GM23338 (cell line): ENCODE measurements at regions not wholly inside any gene's neighbourhood (a gene's known extent, or its start where the extent isn't known, plus 50 kb on each side); places are given as distances from the start of the nearest gene placed in this dataset.

ENCODE experiments used
- ATAC-seq: fragments of 200-7000 bp; cut with Tn5 transposase; 3 replicates; pipeline ENCODE4 v1.9.1; 2020
- DNase-seq: peaks from one replicate; pipeline ENCODE4 v3.0.0-alpha.2; 2015; ENCODE audit warnings: low spot score
- H2AFZ ChIP-seq: fragments of 200-600 bp; sonication (generic); 2 replicates; pipeline ENCODE4 v1.8.0; 2016; ENCODE audit warnings: antibody characterized with exemption, mild to moderate bottlenecking, moderate library complexity
- H3F3A ChIP-seq: fragments of 200-600 bp; sonication (generic); replicated peaks from 2 replicates; pipeline ENCODE4 v1.8.0; 2017; ENCODE audit warnings: antibody characterized with exemption, mixed run types, low read depth
- H3K27ac ChIP-seq: fragments of 200-600 bp; sonication (generic); 2 replicates; pipeline ENCODE4 v1.6.1; 2016; ENCODE audit warnings: low read depth
- H3K27me3 ChIP-seq: fragments of 200-600 bp; sonication (generic); 2 replicates; pipeline ENCODE4 v1.8.0; 2016; ENCODE audit warnings: mild to moderate bottlenecking, mixed run types, moderate library complexity; ENCODE audit not compliant: insufficient read depth
- H3K36me3 ChIP-seq: fragments of 200-600 bp; sonication (generic); 2 replicates; pipeline ENCODE4 v1.8.0; 2016; ENCODE audit warnings: mild to moderate bottlenecking; ENCODE audit not compliant: insufficient read depth
- H3K4me1 ChIP-seq: fragments of 200-600 bp; sonication (generic); 2 replicates; pipeline ENCODE4 v1.8.0; 2016; ENCODE audit warnings: mild to moderate bottlenecking, moderate library complexity; ENCODE audit not compliant: insufficient read depth
- H3K4me2 ChIP-seq: fragments of 200-600 bp; sonication (generic); 2 replicates; pipeline ENCODE4 v1.7.1; 2017; ENCODE audit warnings: mixed run types
- H3K4me3 ChIP-seq: fragments of 200-600 bp; sonication (generic); 2 replicates; pipeline ENCODE4 v1.6.1; 2016; ENCODE audit warnings: mixed run types
- H3K79me2 ChIP-seq: fragments of 200-600 bp; sonication (generic); replicated peaks from 2 replicates; pipeline ENCODE4 v1.8.0; 2017; ENCODE audit warnings: mild to moderate bottlenecking; ENCODE audit not compliant: insufficient read depth
- H3K9me2 ChIP-seq: fragments of 200-600 bp; sonication (generic); 2 replicates; pipeline ENCODE4 v1.8.0; 2017; ENCODE audit not compliant: insufficient read depth
- H4K20me1 ChIP-seq: fragments of 200-600 bp; sonication (generic); replicated peaks from 2 replicates; pipeline ENCODE4 v1.8.0; 2017; ENCODE audit warnings: mild to moderate bottlenecking; ENCODE audit not compliant: insufficient read depth
- H3K27ac Mint-ChIP-seq: 2 replicates; pipeline ENCODE4 v1.8.0; 2020; ENCODE audit warnings: inconsistent platforms, mild to moderate bottlenecking, moderate library complexity, mixed read lengths
- H3K27me3 Mint-ChIP-seq: 3 replicates; pipeline ENCODE4 v1.8.0; 2022; ENCODE audit warnings: low read depth, mild to moderate bottlenecking, moderate library complexity, mixed read lengths, inconsistent platforms; ENCODE audit not compliant: insufficient read depth, poor library complexity
- H3K36me3 Mint-ChIP-seq: 3 replicates; pipeline ENCODE4 v1.8.0; 2021; ENCODE audit warnings: low read depth, mild to moderate bottlenecking, inconsistent platforms, moderate library complexity, mixed read lengths
- H3K4me1 Mint-ChIP-seq: 3 replicates; pipeline ENCODE4 v1.8.0; 2020; ENCODE audit warnings: mild to moderate bottlenecking, inconsistent platforms, mixed read lengths
- H3K4me3 Mint-ChIP-seq: 3 replicates; pipeline ENCODE4 v1.8.0; 2021; ENCODE audit warnings: moderate library complexity, mild to moderate bottlenecking, inconsistent platforms, mixed read lengths
- H3K9me3 Mint-ChIP-seq: 3 replicates; pipeline ENCODE4 v1.8.0; 2020; ENCODE audit warnings: moderate library complexity, mild to moderate bottlenecking, inconsistent platforms, mixed read lengths
- CREB1 ChIP-seq: fragments of 250-450 bp; sonication (Bioruptor Pico); IDR thresholded peaks from 2 replicates; pipeline ENCODE4 v1.5.0; 2020; ENCODE audit warnings: low read depth, mild to moderate bottlenecking, moderate library complexity
- EZH2 ChIP-seq: fragments of 200-600 bp; sonication (generic); IDR thresholded peaks from one replicate; pipeline ENCODE4 v1.8.0; 2017; ENCODE audit warnings: antibody characterized with exemption, mild to moderate bottlenecking, low read depth; ENCODE audit not compliant: unreplicated experiment
- EZH2phosphoT487 ChIP-seq: fragments of 200-600 bp; sonication (generic); IDR thresholded peaks from one replicate; pipeline ENCODE4 v1.8.1; 2018; ENCODE audit warnings: antibody characterized with exemption; ENCODE audit not compliant: unreplicated experiment
- JUNB ChIP-seq: IDR thresholded peaks from one replicate; pipeline ENCODE4 v1.6.1; 2016; ENCODE audit warnings: antibody characterized with exemption; ENCODE audit not compliant: unreplicated experiment
- NANOG ChIP-seq: IDR thresholded peaks from 2 replicates; pipeline ENCODE4 v1.6.1; 2016; ENCODE audit warnings: antibody characterized with exemption, borderline replicate concordance
- POLR2AphosphoS5 ChIP-seq: IDR thresholded peaks from 2 replicates; pipeline ENCODE4 v1.6.1; 2016; ENCODE audit warnings: antibody characterized with exemption, low read depth
- STAT1 ChIP-seq: IDR thresholded peaks from one replicate; pipeline ENCODE4 v1.6.1; 2016; ENCODE audit warnings: antibody characterized with exemption; ENCODE audit not compliant: unreplicated experiment
- ZNF331 ChIP-seq: fragments of 250-450 bp; sonication (Bioruptor Pico); IDR thresholded peaks from 2 replicates; pipeline ENCODE4 v1.5.0; 2020; ENCODE audit warnings: low read depth, mild to moderate bottlenecking, moderate library complexity
- TF ChIP-seq, protein P1 (sequence below): IDR thresholded peaks from 2 replicates; pipeline ENCODE4 v1.6.1; 2016; ENCODE audit warnings: antibody characterized with exemption
- TF ChIP-seq, protein P2 (sequence below): fragments of 250-450 bp; sonication (Bioruptor Pico); IDR thresholded peaks from 2 replicates; pipeline ENCODE4 v1.5.0; 2020; ENCODE audit warnings: mild to moderate bottlenecking, moderate library complexity
- TF ChIP-seq, protein P3 (sequence below), 2 experiments: fragments of 200-600 bp in 1 of 2; sonication (generic) in 1 of 2; conservative IDR thresholded peaks; 2 replicates each; pipeline versions ENCODE4 v1.5.1 to v1.6.1; 2016 to 2017; ENCODE audit warnings: antibody characterized with exemption in 2 of 2, low read depth in 2 of 2, mild to moderate bottlenecking in 2 of 2, moderate library complexity in 1 of 2

DNA sequence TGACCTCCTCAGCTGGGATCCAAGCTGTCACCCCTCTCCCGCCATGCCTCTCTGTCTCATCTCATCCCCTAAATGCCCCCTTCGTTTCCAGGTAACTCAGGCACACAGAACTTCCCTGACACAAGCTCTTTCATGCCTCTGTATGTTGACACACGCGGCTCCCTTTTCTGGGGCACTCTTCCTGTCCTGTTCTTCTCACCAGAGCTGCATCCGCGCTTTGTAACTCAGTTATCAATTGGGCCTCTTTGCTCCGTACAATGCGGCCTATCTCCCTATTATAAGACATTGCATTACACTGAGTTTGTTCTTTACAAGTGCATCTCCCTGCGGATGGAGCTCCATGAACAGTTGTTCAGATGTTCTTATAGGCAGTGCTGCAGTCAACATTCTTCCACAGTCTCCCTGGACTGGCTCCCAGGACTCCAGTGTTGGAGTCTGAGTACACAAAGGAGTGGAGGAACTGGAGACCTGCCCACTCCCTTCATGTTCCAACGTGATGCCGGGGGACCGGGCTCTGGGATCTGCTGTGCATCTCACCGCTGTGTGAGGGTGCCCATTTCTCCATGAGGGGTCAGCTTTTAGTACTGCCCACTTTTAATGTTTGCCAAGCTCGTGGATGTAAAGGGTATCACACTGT is 56.9 kb upstream of the TNS3 start:
- Histone ChIP-seq H3K4me1 (peaks cover 24% of the 10 kb centered on the region), H3K36me3 (no peaks in the 10 kb centered on the region), H3K79me2 (no peaks in the 10 kb centered on the region), H3K27ac (no peak overlapping the region), H2AFZ (no peak overlapping the region), H3F3A (no peaks in the 10 kb centered on the region), H4K20me1 (no peaks in the 10 kb centered on the region; the same call in 1 of the 2 replicates), H3K4me2 (no peak overlapping the region), H3K4me3 (no peak overlapping the region), H3K27me3 (no peaks in the 10 kb centered on the region), H3K9me2 (no peaks in the 10 kb centered on the region)
- Mint-ChIP-seq H3K9me3 (peaks cover 8% of the 10 kb centered on the region; the same call in 2 of the 3 replicates), H3K4me3 (no peak overlapping the region), H3K36me3 (peaks cover 4% of the 10 kb centered on the region; the same call in 2 of the 3 replicates), H3K27ac (no peak overlapping the region), H3K4me1 (peaks cover 35% of the 10 kb centered on the region), H3K27me3 (peaks cover 8% of the 10 kb centered on the region)
- TF ChIP-seq CREB1 (CRISPR knock-in tag): no peak
- no peak for TF ChIP-seq NANOG
- TF ChIP-seq, protein P1, sequence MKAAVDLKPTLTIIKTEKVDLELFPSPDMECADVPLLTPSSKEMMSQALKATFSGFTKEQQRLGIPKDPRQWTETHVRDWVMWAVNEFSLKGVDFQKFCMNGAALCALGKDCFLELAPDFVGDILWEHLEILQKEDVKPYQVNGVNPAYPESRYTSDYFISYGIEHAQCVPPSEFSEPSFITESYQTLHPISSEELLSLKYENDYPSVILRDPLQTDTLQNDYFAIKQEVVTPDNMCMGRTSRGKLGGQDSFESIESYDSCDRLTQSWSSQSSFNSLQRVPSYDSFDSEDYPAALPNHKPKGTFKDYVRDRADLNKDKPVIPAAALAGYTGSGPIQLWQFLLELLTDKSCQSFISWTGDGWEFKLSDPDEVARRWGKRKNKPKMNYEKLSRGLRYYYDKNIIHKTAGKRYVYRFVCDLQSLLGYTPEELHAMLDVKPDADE: no peak
- no peak for TF ChIP-seq POLR2AphosphoS5
- no peak for TF ChIP-seq STAT1
- no peak for TF ChIP-seq EZH2
- TF ChIP-seq, protein P2, sequence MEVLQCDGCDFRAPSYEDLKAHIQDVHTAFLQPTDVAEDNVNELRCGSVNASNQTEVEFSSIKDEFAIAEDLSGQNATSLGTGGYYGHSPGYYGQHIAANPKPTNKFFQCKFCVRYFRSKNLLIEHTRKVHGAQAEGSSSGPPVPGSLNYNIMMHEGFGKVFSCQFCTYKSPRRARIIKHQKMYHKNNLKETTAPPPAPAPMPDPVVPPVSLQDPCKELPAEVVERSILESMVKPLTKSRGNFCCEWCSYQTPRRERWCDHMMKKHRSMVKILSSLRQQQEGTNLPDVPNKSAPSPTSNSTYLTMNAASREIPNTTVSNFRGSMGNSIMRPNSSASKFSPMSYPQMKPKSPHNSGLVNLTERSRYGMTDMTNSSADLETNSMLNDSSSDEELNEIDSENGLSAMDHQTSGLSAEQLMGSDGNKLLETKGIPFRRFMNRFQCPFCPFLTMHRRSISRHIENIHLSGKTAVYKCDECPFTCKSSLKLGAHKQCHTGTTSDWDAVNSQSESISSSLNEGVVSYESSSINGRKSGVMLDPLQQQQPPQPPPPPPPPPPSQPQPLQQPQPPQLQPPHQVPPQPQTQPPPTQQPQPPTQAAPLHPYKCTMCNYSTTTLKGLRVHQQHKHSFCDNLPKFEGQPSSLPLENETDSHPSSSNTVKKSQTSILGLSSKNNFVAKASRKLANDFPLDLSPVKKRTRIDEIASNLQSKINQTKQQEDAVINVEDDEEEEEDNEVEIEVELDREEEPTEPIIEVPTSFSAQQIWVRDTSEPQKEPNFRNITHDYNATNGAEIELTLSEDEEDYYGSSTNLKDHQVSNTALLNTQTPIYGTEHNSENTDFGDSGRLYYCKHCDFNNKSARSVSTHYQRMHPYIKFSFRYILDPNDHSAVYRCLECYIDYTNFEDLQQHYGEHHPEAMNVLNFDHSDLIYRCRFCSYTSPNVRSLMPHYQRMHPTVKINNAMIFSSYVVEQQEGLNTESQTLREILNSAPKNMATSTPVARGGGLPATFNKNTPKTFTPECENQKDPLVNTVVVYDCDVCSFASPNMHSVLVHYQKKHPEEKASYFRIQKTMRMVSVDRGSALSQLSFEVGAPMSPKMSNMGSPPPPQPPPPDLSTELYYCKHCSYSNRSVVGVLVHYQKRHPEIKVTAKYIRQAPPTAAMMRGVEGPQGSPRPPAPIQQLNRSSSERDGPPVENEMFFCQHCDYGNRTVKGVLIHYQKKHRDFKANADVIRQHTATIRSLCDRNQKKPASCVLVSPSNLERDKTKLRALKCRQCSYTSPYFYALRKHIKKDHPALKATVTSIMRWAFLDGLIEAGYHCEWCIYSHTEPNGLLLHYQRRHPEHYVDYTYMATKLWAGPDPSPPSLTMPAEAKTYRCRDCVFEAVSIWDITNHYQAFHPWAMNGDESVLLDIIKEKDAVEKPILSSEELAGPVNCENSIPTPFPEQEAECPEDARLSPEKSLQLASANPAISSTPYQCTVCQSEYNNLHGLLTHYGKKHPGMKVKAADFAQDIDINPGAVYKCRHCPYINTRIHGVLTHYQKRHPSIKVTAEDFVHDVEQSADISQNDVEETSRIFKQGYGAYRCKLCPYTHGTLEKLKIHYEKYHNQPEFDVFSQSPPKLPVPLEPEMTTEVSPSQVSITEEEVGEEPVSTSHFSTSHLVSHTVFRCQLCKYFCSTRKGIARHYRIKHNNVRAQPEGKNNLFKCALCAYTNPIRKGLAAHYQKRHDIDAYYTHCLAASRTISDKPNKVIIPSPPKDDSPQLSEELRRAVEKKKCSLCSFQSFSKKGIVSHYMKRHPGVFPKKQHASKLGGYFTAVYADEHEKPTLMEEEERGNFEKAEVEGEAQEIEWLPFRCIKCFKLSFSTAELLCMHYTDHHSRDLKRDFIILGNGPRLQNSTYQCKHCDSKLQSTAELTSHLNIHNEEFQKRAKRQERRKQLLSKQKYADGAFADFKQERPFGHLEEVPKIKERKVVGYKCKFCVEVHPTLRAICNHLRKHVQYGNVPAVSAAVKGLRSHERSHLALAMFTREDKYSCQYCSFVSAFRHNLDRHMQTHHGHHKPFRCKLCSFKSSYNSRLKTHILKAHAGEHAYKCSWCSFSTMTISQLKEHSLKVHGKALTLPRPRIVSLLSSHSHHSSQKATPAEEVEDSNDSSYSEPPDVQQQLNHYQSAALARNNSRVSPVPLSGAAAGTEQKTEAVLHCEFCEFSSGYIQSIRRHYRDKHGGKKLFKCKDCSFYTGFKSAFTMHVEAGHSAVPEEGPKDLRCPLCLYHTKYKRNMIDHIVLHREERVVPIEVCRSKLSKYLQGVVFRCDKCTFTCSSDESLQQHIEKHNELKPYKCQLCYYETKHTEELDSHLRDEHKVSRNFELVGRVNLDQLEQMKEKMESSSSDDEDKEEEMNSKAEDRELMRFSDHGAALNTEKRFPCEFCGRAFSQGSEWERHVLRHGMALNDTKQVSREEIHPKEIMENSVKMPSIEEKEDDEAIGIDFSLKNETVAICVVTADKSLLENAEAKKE (CRISPR knock-in tag): no peak
- no peak for TF ChIP-seq ZNF331 (CRISPR knock-in tag)
- TF ChIP-seq JUNB: no peak
- TF ChIP-seq, protein P3, sequence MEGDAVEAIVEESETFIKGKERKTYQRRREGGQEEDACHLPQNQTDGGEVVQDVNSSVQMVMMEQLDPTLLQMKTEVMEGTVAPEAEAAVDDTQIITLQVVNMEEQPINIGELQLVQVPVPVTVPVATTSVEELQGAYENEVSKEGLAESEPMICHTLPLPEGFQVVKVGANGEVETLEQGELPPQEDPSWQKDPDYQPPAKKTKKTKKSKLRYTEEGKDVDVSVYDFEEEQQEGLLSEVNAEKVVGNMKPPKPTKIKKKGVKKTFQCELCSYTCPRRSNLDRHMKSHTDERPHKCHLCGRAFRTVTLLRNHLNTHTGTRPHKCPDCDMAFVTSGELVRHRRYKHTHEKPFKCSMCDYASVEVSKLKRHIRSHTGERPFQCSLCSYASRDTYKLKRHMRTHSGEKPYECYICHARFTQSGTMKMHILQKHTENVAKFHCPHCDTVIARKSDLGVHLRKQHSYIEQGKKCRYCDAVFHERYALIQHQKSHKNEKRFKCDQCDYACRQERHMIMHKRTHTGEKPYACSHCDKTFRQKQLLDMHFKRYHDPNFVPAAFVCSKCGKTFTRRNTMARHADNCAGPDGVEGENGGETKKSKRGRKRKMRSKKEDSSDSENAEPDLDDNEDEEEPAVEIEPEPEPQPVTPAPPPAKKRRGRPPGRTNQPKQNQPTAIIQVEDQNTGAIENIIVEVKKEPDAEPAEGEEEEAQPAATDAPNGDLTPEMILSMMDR (conservative IDR thresholded peaks at IDR 0.05; ENCODE audit: low read depth in 2 of 2): no peak
- no peak for TF ChIP-seq EZH2phosphoT487
- no peak for ATAC-seq
- no peak for DNase-seq
